Small intestine (tissue), 7 donors: ENCODE measurements at regions not wholly inside any gene's neighbourhood (a gene's known extent, or its start where the extent isn't known, plus 50 kb on each side); places are given as distances from the start of the nearest gene placed in this dataset.

Experiments
- DNase-seq, 2 donors: peaks; one replicate each; pipeline versions ENCODE4 v3.0.0 to v3.0.0-alpha.2; 2013
- FAIRE-seq: peaks from 2 replicates; lab custom pipeline; 2012; peaks lifted over from hg19 to GRCh38; lab: Jason Lieb, UNC
- H3K27ac ChIP-seq, 3 donors: one replicate each; pipeline ENCODE4 v1.5.1; 2013; ENCODE audit warnings: low read length in 2 of 3, mild to moderate bottlenecking in 2 of 3, control low read depth in 1 of 3, inconsistent platforms in 1 of 3, low read depth in 1 of 3, moderate library complexity in 1 of 3
- H3K27me3 ChIP-seq, 3 donors: one replicate each; pipeline ENCODE4 v1.6.1; 2013; ENCODE audit warnings: low read length in 3 of 3, inconsistent platforms in 1 of 3; ENCODE audit not compliant: control insufficient read depth in 3 of 3, insufficient read depth in 3 of 3
- H3K36me3 ChIP-seq, 3 donors: one replicate each; pipeline ENCODE4 v1.6.1; 2013; ENCODE audit warnings: low read length in 3 of 3, inconsistent platforms in 1 of 3, low read depth in 1 of 3, mild to moderate bottlenecking in 1 of 3, moderate library complexity in 1 of 3; ENCODE audit not compliant: control insufficient read depth in 3 of 3, insufficient read depth in 2 of 3
- H3K4me1 ChIP-seq, 3 donors: one replicate each; pipeline ENCODE4 v1.6.1; 2013; ENCODE audit warnings: low read length in 2 of 3, inconsistent platforms in 1 of 3, low read depth in 1 of 3, mild to moderate bottlenecking in 1 of 3, moderate library complexity in 1 of 3; ENCODE audit not compliant: control insufficient read depth in 3 of 3, insufficient read depth in 2 of 3
- H3K4me3 ChIP-seq, 3 donors: one replicate each; pipeline ENCODE4 v1.5.1; 2013; ENCODE audit warnings: low read length in 3 of 3, control low read depth in 1 of 3, inconsistent platforms in 1 of 3, low read depth in 1 of 3, mild to moderate bottlenecking in 1 of 3, moderate library complexity in 1 of 3
- H3K9me3 ChIP-seq, 2 donors: one replicate each; pipeline ENCODE4 v1.6.1; 2013; ENCODE audit warnings: low read depth in 1 of 2, low read length in 1 of 2; ENCODE audit not compliant: control insufficient read depth in 2 of 2, insufficient read depth in 1 of 2
- WGBS, 3 donors: extraction: QIAGEN DNeasy Blood & Tissue Kit; methylation state at CpG; one replicate each; pipeline ENCODE4 v1.1.7; 2013; 5-methylcytosine and 5-hydroxymethylcytosine counted together
- donor health status: healthy with polysubstance abuse.
- donor health status: control.
- donor health status: control.
- donor health status: Bipolar disorder and iron deficiency.
- donor health status: healthy.

- Histone ChIP-seq H3K36me3 (no peaks in the 10 kb centered on the region), H3K9me3 (peaks cover 1 to 61% of the 10 kb centered on the region in 2 donors), H3K4me1 (no peaks in the 10 kb centered on the region), H3K27me3 (no peaks in the 10 kb centered on the region), H3K4me3 (no peak overlapping the region), H3K27ac (no peak overlapping the region)
- DNase-seq (no peak), FAIRE-seq (no peak)
- WGBS, 3 donors, result 84 to 87% (median 84%) methylated on average over 16 of the region's 16 CpGs
Observed at GRCh38 chr10:37701781-37702493, 155.5 kb downstream of the ZNF248 start.

- H3K4me1 ChIP-seq, result no peaks in the 10 kb centered on the region
- FAIRE-seq, result no peak
- H3K9me3 ChIP-seq, result peaks cover 1 to 59% of the 10 kb centered on the region in 2 donors
- no peak overlapping the region for H3K27ac ChIP-seq
- no peaks in the 10 kb centered on the region for H3K36me3 ChIP-seq
- no peak for DNase-seq
- no peak overlapping the region for H3K4me3 ChIP-seq
- WGBS, 3 donors, result 83 to 87% (median 86%) methylated on average over 37 of the region's 37 CpGs
- no peaks in the 10 kb centered on the region for H3K27me3 ChIP-seq
Observed at GRCh38 chr10:37700886-37701780, 156.3 kb downstream of the ZNF248 start.

DNA sequence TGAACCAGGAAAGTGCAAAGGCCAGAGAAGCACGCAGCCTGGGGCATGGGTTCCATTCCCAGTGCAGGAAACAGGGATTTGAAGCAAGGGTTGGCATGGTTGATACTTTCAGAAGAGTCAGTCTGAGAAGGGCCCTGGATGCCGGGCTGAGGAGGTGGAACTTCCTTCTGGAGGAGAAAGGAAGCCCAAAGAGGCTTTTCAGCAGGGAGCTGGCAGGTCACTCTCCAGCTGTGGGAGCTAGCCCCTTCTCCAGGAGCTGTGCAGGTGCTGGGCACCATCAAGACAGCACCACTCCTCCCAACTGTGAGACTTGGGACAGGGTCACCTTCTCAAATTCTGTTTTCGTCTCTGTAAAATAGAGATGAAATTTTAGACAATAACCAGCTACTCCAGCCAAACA lies 169.8 kb downstream of the ZNF248 start:
- Histone ChIP-seq H3K4me3 (no peak overlapping the region), H3K9me3 (peaks cover 0 to 52% of the 10 kb centered on the region in 2 donors), H3K27me3 (no peaks in the 10 kb centered on the region), H3K27ac (no peak overlapping the region), H3K4me1 (no peaks in the 10 kb centered on the region), H3K36me3 (no peaks in the 10 kb centered on the region)
- no peak for DNase-seq
- no peak for FAIRE-seq
- 58 to 70% (median 61%) methylated on average over 3 of the region's 3 CpGs for WGBS, 3 donors

DNA sequence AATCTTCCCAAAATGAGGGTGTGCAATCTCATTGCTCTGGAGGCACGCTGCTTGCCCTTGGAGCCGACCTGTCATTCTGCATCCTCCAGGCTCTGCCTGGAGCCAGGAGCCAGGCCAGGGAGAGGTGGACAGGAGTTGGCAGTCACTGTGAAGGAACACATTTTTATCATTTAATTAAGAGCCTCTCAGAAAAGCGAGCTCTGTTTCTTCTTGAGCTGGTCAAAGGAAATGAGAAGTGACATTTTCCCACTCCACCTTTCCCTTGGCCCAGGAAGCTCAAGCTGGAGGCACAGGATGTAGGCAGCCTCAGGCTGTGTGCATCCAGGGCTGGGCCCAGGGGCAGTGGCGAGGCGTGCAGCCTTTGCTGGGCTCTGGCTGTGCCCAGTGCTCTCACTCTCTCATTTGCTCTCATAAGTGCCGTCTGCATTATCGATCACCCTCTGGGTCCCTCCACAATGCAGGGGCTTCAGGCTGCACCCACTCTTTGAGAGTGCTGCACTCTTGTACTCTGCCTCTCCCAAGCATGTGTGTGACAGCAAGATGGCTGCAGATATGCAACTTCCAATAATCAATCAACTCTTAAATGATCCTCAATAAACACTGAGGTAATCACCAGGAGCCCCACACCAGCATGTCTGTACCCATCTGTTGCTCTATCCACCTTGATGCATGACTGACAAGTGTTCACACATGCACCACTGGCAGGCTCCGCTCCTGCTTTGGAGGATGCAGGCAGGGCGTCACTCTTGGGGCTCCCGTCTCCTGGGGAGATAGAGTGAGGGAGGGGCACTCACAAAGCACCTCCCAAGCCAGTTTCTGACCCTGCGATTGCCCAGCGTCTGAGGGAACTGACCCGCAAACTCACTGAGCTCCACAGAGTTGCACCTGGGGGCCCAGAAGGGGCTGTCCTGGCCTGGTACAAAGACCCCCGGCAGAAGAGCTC lies 171.4 kb downstream of the ZNF248 start:
- Histone ChIP-seq H3K27ac (no peak overlapping the region), H3K4me1 (no peaks in the 10 kb centered on the region), H3K36me3 (no peaks in the 10 kb centered on the region), H3K27me3 (no peaks in the 10 kb centered on the region), H3K9me3 (peaks cover 0 to 66% of the 10 kb centered on the region in 2 donors), H3K4me3 (no peak overlapping the region)
- DNase-seq (no peak), FAIRE-seq (no peak)
- WGBS, 3 donors, result 79 to 83% (median 79%) methylated on average over 13 to 14 of the region's 14 CpGs

DNA sequence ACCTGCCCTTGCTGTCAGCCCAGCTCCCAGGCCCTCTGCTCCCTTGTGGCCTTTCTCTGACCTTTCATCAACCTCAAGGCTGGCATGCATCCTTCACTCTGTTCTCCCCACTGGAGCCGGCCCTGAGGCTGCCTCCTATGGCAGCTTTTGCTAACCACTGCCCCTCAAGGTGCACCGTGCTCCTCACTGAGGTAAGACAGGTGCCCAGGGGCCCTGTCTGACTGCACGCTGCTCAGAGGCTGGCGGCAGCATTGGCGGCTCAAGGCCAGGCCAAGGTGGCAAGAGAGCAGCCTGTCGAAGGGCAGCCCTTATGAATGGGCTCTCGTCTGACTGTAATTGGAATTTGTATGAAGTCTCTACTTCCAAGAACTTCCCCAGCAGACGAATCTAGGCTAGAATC lies 172.6 kb downstream of the ZNF248 start:
- H3K4me3 ChIP-seq, result no peak overlapping the region
- H3K9me3 ChIP-seq, result peaks cover 0 to 79% of the 10 kb centered on the region in 2 donors
- 73 to 77% (median 77%) methylated on average over 8 of the region's 8 CpGs for WGBS, 3 donors
- no peak for FAIRE-seq
- no peak for DNase-seq
- H3K36me3 ChIP-seq, result no peaks in the 10 kb centered on the region
- H3K27ac ChIP-seq, result no peak overlapping the region
- no peaks in the 10 kb centered on the region for H3K27me3 ChIP-seq
- no peaks in the 10 kb centered on the region for H3K4me1 ChIP-seq

GRCh38 chr10:37682617-37683016 lies 174.8 kb downstream of the ZNF248 start:
- H3K4me3 ChIP-seq, result no peak overlapping the region
- FAIRE-seq (no peak), DNase-seq (no peak)
- no peaks in the 10 kb centered on the region for H3K4me1 ChIP-seq
- peaks cover 1 to 92% of the 10 kb centered on the region in 2 donors for H3K9me3 ChIP-seq
- H3K36me3 ChIP-seq, result no peaks in the 10 kb centered on the region
- H3K27ac ChIP-seq, result no peak overlapping the region
- WGBS, 3 donors, result 80 to 90% (median 86%) methylated on average over 4 of the region's 4 CpGs
- H3K27me3 ChIP-seq, result no peaks in the 10 kb centered on the region

DNA sequence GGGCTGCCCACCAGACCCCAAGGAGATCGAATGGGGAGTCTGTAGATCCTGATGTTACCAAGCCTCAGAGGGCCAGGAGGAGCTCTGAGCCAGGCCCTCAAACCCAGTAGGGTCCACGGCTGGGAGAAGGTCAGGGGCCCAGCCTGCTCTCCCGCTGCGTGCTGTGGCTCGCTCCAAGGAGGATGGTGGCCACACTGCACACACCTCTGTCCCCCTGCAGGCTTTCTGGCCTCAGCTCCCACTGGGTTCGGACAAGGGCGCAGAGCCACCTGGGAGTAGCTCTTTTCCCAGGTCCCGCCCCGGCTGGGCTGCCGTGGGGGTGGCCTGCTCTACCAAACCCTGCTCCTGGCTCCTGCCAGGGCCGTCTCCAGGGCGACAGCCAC lies 175.8 kb downstream of the ZNF248 start:
- WGBS, 3 donors, result 81 to 89% (median 87%) methylated on average over 11 to 12 of the region's 12 CpGs
- Histone ChIP-seq H3K4me3 (no peak overlapping the region), H3K4me1 (no peaks in the 10 kb centered on the region), H3K9me3 (peaks cover 1 to 86% of the 10 kb centered on the region in 2 donors), H3K27ac (no peak overlapping the region), H3K27me3 (no peaks in the 10 kb centered on the region), H3K36me3 (no peaks in the 10 kb centered on the region)
- no peak for FAIRE-seq
- no peak for DNase-seq
